NCI-H2196 treated with DMSO at 0.1 percent for 48 hours (cell line): ENCODE measurements at regions not wholly inside any gene's neighbourhood (a gene's known extent, or its start where the extent isn't known, plus 50 kb on each side); places are given as distances from the start of the nearest gene placed in this dataset.
"Not testable (repeated sequence)": the region's sequence is repeated elsewhere in the genome, so short reads cannot be mapped to it uniquely, and the experiment has no call there.

ENCODE experiments used
- DNase-seq: peaks from one replicate; lab custom pipeline; 2025; ENCODE audit not compliant: unreplicated experiment; lab: John Stamatoyannopoulos, UW

DNA sequence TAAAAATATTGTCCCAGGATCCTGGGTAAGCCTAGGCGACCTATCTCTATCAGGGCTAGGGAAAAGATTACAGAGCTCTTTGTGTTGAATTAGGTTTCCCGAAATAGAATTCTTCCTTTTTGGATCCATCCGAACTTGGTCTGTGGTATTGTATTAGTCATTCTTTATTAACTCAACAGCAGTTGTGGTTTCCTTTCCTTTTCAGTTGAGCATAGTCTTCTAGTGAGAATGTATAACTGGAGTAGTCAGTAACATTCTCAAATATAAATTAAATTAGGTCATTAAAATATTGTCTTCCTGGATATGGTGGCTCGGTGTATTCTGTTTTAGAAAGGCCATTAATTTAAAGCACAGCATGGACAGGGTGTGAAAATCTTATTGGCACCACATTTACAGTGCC lies 520.4 kb downstream of the NLGN4X start:
- no peak for DNase-seq

GRCh38 chrX:5702890-5703289 lies 525.8 kb downstream of the NLGN4X start:
- DNase-seq, result no peak

- no peak for DNase-seq
Measured at GRCh38 chrX:5695971-5696370, 532.7 kb downstream of the NLGN4X start.

- no peak for DNase-seq
Measured at GRCh38 chrX:5683996-5684395, 544.7 kb downstream of the NLGN4X start.

DNA sequence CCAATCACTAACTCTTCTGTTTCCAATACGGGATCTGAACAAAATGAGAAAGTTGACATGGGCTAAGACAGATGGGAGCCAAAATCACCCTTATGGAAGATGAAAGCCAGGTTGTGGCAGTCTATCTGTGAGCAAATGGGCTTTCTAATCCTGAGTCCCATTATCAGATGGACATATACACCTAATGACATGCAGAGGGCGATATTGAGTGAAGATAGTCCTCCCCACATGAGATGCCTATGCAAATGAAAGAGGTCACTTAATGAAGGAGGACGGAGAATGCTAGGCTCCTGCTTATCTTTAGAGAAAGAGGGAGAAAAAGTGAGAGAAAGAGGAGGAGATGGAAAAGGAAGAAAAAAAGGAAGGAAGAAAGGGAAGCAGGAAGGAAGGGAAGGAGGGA lies 547.5 kb downstream of the NLGN4X start:
- no peak for DNase-seq

DNA sequence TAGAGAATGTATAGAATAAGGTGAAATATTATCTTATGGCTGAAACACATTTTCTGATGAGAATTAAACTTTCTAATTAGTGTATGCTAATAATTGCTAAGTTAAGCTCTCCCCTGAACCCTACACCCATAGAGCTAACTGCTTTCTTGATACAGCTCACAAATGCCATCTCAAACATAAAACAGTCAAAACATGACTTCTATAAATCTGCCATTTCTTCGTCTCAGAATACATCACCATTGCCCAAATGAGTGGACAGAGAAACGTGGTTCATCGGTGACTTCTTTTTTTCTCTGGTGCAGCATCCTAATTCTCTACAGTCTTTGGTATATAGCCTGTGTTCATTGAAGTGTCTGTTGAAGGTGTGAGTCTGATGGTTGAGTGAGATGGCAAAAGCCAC lies 554.6 kb downstream of the NLGN4X start:
- no peak for DNase-seq

DNA sequence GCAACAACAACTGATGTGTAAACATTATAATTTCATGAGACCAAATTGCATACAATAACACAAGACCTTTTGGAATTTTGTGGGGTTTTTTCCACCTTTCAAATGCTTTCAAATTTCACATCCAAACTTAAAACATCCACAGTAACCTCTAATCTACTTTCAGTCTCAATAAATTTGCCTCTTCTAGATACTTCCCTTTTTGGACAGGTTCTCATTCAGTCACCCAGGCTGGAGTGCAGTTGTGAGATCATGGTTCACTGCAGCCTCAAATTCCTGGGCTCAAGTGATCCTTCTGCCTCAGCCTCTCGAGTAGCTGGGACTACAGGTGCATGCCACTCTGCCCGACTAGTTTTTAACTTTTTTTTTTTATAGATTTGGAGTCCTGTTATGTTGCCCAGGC lies 556.6 kb downstream of the NLGN4X start:
- no peak for DNase-seq

DNA sequence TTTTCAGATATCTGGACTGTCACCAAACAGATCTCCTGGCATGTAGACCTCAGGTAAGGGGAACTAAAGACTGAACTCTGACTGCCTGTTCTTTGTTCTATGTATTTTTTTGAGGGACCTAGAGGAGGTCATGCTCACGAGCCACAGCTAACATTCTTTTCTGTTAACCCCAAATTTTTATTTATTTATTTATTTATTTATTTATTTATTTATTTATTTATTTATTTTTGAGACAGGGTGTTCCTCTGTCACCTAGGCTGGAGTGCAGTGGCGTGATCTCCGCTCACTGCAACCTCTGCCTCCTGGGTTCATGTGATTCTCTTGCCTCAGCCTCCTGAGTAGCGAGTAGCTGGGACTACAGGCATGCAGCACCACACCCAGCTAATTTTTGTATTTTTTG lies 562.0 kb downstream of the NLGN4X start:
- not testable (repeated sequence) for DNase-seq

DNA sequence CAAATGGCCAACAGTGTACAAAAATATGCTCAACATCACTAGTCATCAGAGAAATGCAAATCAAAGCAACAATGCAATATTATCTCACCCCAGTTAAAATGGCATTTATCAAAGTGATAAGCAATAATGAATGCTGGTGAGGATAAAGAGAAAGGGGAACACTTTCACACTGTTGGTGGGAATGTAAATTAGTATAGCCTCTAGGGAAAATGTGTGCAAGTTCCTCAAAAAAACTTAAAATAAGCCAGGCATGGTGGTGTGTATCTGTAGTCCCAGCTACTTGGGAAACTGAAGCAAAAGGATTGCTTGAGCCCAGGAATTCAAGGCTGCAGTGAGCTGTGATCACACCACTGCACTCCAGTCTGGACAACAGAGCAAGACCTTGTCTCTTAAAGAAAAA lies 572.1 kb downstream of the NLGN4X start:
- no peak for DNase-seq

DNA sequence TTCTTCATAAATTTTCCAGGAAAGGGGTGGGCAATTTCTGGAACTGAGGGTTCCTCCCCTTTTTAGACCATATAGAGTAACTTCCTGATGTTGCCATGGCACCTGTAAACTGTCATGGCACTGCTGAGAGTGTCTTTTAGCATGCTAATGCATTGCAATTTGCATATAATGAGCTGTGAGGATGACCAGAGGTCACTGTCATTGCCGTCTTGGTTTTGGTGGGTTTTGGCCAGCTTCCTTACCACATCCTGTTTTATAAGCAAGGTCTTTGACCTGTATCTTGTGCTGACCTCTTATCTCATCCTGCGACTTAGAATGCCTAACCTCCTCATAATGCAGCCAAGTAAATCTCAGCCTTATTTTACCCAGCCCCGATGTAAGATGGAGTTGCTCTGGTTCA lies 577.8 kb downstream of the NLGN4X start:
- DNase-seq, result no peak

DNA sequence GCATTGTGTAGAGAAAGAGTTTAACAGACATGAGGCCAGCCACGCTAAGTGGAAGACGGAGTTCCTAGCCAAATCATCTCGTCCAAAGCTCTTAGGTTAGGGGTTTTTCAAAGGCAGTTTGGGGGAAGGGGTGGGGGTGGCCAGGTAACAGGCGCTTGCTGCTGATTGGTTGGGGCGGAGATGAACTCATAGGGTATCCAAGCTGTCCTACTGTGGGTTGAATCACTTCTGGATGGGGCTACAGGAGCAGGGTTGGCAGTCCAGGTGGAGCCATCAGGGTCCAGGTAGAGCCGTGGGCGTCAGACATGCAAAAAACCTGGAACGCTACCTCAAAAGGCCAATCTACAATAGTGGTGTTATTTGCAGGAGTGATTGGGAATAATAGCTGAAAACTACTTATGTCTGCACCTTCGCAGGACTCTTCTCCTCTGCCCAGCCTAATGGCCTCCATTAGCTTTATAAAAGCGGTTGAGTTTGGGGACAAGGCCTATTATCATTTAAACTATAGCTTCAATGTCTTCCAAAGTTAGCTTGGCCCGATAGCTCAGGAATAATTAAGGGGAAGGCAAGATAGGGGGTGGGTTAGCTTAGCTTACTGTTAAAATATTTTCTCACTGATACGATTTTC lies 579.6 kb downstream of the NLGN4X start:
- no peak for DNase-seq

DNA sequence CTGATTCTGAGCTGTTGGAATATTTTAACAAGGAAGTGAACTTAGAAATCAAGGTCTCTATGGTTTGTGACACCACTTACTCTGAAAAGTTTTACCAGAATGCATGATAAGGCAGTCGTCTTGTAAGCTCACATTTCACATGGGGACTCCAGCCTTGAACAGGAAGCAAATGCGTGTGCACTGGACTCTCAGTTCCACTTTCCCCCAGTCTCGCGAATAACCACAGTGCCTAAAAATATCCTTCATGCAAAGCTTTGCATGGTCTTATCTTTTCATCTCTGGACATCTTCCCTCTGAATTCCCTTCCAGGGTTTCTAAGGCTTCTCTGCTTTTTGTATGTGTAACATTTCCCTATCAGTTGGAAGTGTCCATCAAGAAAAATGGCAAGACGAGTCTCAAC lies 581.8 kb downstream of the NLGN4X start:
- no peak for DNase-seq

DNA sequence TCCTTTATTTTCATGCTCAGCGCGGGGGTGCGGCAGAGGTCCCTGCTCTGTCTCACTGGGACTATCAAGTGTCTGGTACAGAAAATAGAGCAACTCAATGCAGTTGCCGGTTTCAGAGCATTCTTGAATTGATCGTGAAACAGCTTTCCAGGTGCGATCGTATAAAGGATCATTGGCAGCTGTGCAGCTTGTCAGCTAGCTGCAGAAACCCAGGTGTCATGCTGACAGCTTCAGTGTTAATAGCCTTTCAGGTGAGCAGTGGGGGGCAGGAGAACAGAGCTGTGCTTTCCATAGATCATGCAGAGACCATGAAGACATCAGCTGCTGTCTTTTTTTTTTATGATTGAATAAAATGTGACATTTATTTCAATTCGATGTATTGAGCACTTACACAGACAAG lies 583.9 kb downstream of the NLGN4X start:
- no peak for DNase-seq

GRCh38 chrX:5640071-5640470 lies 588.6 kb downstream of the NLGN4X start:
- DNase-seq, result no peak

DNA sequence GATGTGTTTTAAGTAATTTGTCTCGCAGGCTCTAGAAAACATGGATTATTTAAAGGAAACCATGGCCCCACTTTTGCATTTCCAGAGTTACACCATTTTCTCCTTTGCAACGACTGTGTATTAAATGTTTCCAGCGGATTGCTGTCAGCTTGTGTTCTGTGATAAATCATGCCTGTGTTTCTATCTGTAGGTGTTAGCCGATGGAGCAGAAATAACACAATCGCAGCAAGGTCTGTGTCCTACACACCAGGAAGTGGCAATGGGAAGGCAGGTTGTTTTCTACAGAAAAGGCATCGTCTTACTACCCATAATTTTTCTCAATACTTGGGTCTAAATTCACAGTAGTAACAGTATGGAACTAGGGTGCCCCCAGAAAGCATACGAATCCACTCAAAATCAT lies 590.1 kb downstream of the NLGN4X start:
- DNase-seq, result no peak

DNA sequence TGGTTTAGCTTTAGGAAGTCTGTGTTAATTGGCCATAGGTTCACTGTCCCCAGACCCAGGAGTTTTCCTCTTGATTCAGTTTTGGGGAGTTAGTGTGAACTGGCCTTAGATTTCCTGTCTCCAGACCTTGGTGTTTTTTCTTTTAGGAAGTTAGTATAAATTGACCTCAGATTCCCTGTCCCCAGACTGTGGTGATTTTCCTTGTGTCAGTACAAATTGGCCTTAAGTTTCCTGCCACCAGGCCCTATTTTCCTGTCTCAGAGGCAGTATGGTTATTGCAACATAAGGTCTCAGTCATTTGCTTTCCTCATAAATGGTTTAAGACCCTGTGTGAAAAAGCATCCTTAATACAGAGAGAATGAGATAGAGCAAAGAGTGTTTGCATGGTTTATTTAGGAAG lies 595.8 kb downstream of the NLGN4X start:
- DNase-seq, result no peak

DNA sequence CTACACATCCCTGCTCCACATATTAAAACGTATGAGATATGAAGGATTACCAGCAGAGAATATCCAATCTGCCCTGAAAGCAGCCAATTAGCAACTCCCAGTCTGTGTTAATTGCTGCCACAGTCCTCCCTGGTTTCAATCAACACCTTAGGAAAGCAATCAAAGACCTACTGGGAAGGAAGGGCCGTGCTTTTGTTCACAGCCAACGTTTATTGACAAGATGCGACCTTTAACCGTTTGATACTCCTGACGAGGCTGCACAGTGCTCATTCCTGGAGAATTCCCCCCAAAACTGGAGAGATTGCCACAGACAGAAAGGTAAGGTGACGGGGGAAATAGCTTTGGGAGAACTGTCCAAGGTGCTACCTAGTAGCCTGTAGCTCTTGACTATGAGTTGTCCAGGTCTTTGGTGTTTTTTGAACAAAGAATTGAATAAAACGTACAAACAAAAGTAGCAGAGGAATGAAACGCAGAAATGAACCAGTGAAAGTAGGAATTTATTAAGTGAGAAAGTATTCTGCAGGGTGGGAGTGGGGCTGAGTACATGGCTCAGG lies 596.5 kb downstream of the NLGN4X start:
- DNase-seq, result no peak

GRCh38 chrX:5617666-5618065 lies 611.0 kb downstream of the NLGN4X start:
- DNase-seq, result no peak

DNA sequence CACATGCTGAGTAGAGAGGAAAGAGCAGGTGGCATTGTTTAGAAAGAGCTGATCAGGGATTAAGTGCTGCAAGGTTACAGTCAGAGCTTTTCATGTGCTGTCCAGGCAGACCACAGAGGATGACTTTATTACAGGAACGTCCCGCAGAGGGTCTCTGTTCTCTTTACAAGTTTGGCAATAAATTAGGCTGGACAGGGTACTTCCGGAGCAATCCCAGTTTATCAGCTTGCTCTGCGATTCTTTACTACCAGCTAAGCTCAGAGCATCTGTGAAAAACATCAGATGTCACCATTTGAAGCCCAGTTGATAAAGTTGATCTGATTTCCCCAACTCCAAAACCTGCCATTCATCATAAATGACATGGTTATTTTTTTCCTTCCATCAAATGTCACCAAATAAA lies 633.1 kb downstream of the NLGN4X start:
- no peak for DNase-seq

DNA sequence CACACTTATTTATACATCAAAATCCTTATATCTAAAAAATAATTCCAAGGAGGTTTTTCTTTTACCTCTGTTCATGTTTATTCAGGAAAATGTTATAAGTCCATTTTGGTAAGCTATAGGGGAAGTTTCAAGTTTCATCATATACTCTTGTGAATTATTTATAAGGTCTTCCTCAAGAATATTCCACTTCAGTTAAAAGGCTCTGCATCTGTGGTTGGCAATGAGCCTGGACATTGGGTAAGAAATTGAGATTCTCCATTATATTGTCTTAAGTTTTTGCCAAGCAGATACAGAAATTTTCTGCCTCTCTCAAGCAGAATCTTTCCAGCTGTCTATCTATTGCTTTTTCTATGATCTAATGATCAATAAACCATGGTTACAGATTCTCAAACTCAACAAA lies 641.9 kb downstream of the NLGN4X start:
- no peak for DNase-seq

DNA sequence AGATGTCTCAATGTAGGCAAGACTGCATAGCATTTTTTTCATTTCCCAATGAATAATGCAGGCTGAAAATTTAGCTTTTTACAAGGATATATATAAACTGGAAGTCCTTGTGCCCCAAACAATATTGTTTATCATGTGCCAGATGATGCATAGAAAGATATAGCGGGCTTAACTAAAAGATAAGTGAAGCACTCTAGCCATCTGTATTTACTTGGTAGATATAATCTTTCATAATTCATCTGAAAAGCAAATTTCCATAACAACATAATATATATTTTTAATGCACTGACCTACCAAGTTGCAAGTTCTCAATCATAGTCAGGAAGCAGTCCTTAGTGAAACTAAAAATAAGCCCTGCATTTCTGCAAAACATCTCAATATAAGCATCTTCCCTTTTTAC lies 653.3 kb downstream of the NLGN4X start:
- DNase-seq, result no peak

GRCh38 chrX:5568934-5569333 lies 659.7 kb downstream of the NLGN4X start:
- no peak for DNase-seq

- DNase-seq, result no peak
Measured at GRCh38 chrX:5559386-5559785, 669.3 kb downstream of the NLGN4X start.
